Esophagus squamous epithelium (tissue), 5 donors: ENCODE measurements at regions not wholly inside any gene's neighbourhood (a gene's known extent, or its start where the extent isn't known, plus 50 kb on each side); places are given as distances from the start of the nearest gene placed in this dataset.

Source experiments
- DNase-seq: peaks from one replicate; lab custom pipeline; 2025; lab: John Stamatoyannopoulos, UW
- H3K27ac ChIP-seq, 4 donors: fragments of 200-600 bp; sonication (generic); one replicate each; pipeline ENCODE4 v1.5.1; 2016 to 2019; ENCODE audit warnings: mild to moderate bottlenecking in 1 of 4
- H3K27me3 ChIP-seq, 4 donors: fragments of 200-600 bp; sonication (generic); 1 replicate in 3 of 4; 2 replicates in 1 of 4; pipeline versions ENCODE4 v1.5.1 to v1.6.0; 2017 to 2021; ENCODE audit warnings: antibody characterized with exemption in 1 of 4
- H3K36me3 ChIP-seq, 3 donors: fragments of 200-600 bp; sonication (generic); one replicate each; pipeline ENCODE4 v1.5.1; 2016 to 2019
- H3K4me1 ChIP-seq, 3 donors: fragments of 200-600 bp; sonication (generic); one replicate each; pipeline ENCODE4 v1.5.1; 2017 to 2019
- H3K4me3 ChIP-seq, 4 donors: fragments of 200-600 bp; sonication (generic); 1 replicate in 3 of 4; 2 replicates in 1 of 4; pipeline ENCODE4 v1.5.1; 2016 to 2019; ENCODE audit warnings: mild to moderate bottlenecking in 2 of 4, moderate library complexity in 1 of 4
- H3K9me3 ChIP-seq, 3 donors: fragments of 200-600 bp; sonication (generic); one replicate each; pipeline ENCODE4 v1.5.1; 2016 to 2019
- CTCF ChIP-seq, 6 experiments: fragments of 450-650 bp in 4 of 6; fragments of 200-600 bp in 2 of 6; sonication (generic) in 2 of 6; IDR thresholded peaks; one replicate each; pipeline ENCODE4 v1.5.1; 2016 to 2019; ENCODE audit warnings: antibody characterized with exemption in 6 of 6, mild to moderate bottlenecking in 4 of 6, moderate library complexity in 4 of 6
- POLR2A ChIP-seq, 4 donors: fragments of 450-650 bp; IDR thresholded peaks; one replicate each; pipeline ENCODE4 v1.6.1; 2017; ENCODE audit warnings: antibody characterized with exemption in 4 of 4, mild to moderate bottlenecking in 4 of 4, moderate library complexity in 3 of 4
- WGBS, 2 donors: methylation state at CpG; one replicate each; pipeline ENCODE4 v1.1.5; 2018; 5-methylcytosine and 5-hydroxymethylcytosine counted together
- intact Hi-C: fragments of 100-400 bp; cut with DNase I; formaldehyde crosslinking; loops from one replicate; pipeline ENCODE4 v1.15.0; 2022
- donor health status: DM: yes; HTN: yes; CAD: no.

GRCh38 chr6:84457276-84457675 lies 229.8 kb upstream of the CEP162 start:
- Histone ChIP-seq H3K36me3 (no peaks in the 10 kb centered on the region), H3K27ac (no peak overlapping the region), H3K4me1 (no peaks in the 10 kb centered on the region), H3K27me3 (no peaks in the 10 kb centered on the region), H3K9me3 (no peaks in the 10 kb centered on the region), H3K4me3 (no peak overlapping the region)
- WGBS, 2 donors = 26 to 33% methylated on average over 3 of the region's 3 CpGs
- DNase-seq = no peak
- intact Hi-C loops = no loop called here
- TF ChIP-seq POLR2A (IDR thresholded peaks at IDR 0.05) (no peak), CTCF (IDR thresholded peaks at IDR 0.05) (no peak)

GRCh38 chr6:84456803-84457202 lies 229.4 kb upstream of the CEP162 start:
- intact Hi-C loops = no loop called here
- 76 to 77% methylated on average over 4 of the region's 4 CpGs for WGBS, 2 donors
- no peak overlapping the region for H3K4me3 ChIP-seq

GRCh38 chr6:84455511-84456029 lies 228.1 kb upstream of the CEP162 start:
- Histone ChIP-seq H3K9me3 (no peaks in the 10 kb centered on the region), H3K36me3 (no peaks in the 10 kb centered on the region), H3K4me3 (no peak overlapping the region), H3K27ac (no peak overlapping the region), H3K4me1 (no peaks in the 10 kb centered on the region), H3K27me3 (no peaks in the 10 kb centered on the region)
- intact Hi-C loops = no loop called here
- WGBS, 2 donors = 48 to 63% methylated on average over 3 of the region's 3 CpGs
- TF ChIP-seq POLR2A (IDR thresholded peaks at IDR 0.05) (no peak), CTCF (IDR thresholded peaks at IDR 0.05) (no peak)
- no peak for DNase-seq

More at GRCh38 chr6:84456803-84457202, 229.4 kb upstream of the CEP162 start:
- Histone ChIP-seq H3K9me3 (no peaks in the 10 kb centered on the region), H3K27ac (no peak overlapping the region), H3K4me1 (no peaks in the 10 kb centered on the region), H3K27me3 (no peaks in the 10 kb centered on the region), H3K36me3 (no peaks in the 10 kb centered on the region)
- TF ChIP-seq CTCF (IDR thresholded peaks at IDR 0.05) (no peak), POLR2A (IDR thresholded peaks at IDR 0.05) (no peak)
- DNase-seq = no peak

- intact Hi-C loops = no loop called here
- no peak for DNase-seq
- H3K36me3 ChIP-seq = no peaks in the 10 kb centered on the region
- H3K9me3 ChIP-seq = no peaks in the 10 kb centered on the region
- no peak overlapping the region for H3K4me3 ChIP-seq
- TF ChIP-seq POLR2A (IDR thresholded peaks at IDR 0.05) (no peak), CTCF (IDR thresholded peaks at IDR 0.05) (no peak)
- H3K27ac ChIP-seq = no peak overlapping the region
- H3K27me3 ChIP-seq = no peaks in the 10 kb centered on the region
- no peaks in the 10 kb centered on the region for H3K4me1 ChIP-seq
Observed at GRCh38 chr6:84453499-84453898, 226.1 kb upstream of the CEP162 start.

GRCh38 chr6:84450018-84450417 lies 222.6 kb upstream of the CEP162 start:
- 83 to 87% methylated on average over 2 of the region's 2 CpGs for WGBS, 2 donors
- no peak for DNase-seq
- H3K4me3 ChIP-seq = no peak overlapping the region
- no peaks in the 10 kb centered on the region for H3K36me3 ChIP-seq
- TF ChIP-seq POLR2A (IDR thresholded peaks at IDR 0.05) (no peak), CTCF (IDR thresholded peaks at IDR 0.05) (no peak)
- no peak overlapping the region for H3K27ac ChIP-seq
- H3K4me1 ChIP-seq = no peaks in the 10 kb centered on the region
- no peaks in the 10 kb centered on the region for H3K27me3 ChIP-seq
- H3K9me3 ChIP-seq = no peaks in the 10 kb centered on the region
- intact Hi-C loops = no loop called here
